Panc1 (cell line): ENCODE measurements at regions not wholly inside any gene's neighbourhood (a gene's known extent, or its start where the extent isn't known, plus 50 kb on each side); places are given as distances from the start of the nearest gene placed in this dataset.

Experiments used
- POLR2AphosphoS5 ChIP-seq: IDR thresholded peaks from 2 replicates; pipeline ENCODE4 v1.6.1; 2012; ENCODE audit warnings: mild to moderate bottlenecking, low read depth, low read length, moderate library complexity
- TF ChIP-seq, protein P1 (sequence below): fragments of 450-650 bp; IDR thresholded peaks from 2 replicates; pipeline ENCODE4 v1.5.1; 2017; ENCODE audit warnings: mild to moderate bottlenecking

DNA sequence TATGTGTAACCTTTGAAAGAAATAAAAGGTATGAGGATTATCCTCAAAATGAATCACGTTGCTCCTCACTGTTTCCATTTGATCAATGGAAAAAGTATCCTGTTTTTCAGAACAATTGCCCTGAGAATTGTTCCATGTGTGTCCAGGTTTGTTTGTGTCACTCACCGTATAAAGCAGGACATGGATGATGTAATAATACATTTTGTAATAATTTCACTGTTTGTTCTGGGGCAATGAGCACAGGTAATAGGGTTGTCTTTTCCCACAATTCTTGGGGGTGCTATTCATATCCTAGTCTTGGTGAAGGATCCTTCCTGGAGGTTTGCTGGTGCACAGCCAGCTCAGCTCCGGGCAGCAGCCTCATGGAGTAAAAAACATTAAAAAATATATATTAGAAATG is 510.8 kb upstream of the MCTP2 start:
- TF ChIP-seq, protein P1, sequence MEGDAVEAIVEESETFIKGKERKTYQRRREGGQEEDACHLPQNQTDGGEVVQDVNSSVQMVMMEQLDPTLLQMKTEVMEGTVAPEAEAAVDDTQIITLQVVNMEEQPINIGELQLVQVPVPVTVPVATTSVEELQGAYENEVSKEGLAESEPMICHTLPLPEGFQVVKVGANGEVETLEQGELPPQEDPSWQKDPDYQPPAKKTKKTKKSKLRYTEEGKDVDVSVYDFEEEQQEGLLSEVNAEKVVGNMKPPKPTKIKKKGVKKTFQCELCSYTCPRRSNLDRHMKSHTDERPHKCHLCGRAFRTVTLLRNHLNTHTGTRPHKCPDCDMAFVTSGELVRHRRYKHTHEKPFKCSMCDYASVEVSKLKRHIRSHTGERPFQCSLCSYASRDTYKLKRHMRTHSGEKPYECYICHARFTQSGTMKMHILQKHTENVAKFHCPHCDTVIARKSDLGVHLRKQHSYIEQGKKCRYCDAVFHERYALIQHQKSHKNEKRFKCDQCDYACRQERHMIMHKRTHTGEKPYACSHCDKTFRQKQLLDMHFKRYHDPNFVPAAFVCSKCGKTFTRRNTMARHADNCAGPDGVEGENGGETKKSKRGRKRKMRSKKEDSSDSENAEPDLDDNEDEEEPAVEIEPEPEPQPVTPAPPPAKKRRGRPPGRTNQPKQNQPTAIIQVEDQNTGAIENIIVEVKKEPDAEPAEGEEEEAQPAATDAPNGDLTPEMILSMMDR = no peak
- TF ChIP-seq POLR2AphosphoS5 = no peak
